ENCODE measurements at regions not wholly inside any gene's neighbourhood (a gene's known extent, or its start where the extent isn't known, plus 50 kb on each side); places are given as distances from the start of the nearest gene placed in this dataset.

DNA sequence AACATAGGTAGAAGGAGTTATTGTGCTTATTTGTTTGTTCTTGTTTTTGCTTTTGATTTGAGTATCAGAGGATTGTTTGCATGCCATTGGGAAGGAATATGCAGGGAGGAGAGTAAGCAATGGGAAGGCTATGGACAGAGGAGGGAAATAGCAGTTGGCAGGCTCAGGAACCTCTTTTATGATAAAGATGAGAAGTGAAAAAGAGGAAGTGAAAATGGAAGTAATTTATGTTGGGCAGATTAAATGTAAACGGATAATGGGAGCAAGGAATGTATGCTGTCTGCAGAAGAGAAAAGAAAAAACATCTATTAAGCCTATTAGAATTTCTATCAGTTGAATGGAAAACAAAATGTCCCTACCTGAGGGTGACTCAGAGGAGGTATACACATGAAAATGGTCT is 90.1 kb upstream of the NPSR1 start:
- no peaks in the 10 kb centered on the region for H3K27me3 ChIP-seq (ENCODE audit: insufficient read depth)
- H4K20me1 ChIP-seq (replicated peaks; ENCODE audit: insufficient read depth) = no peaks in the 10 kb centered on the region
- peaks cover 5% of the 10 kb centered on the region; the same call in 1 of the 2 replicates for H3K9me2 ChIP-seq (ENCODE audit: insufficient read depth)
- H3K4me1 Mint-ChIP-seq = peaks cover 10% of the 10 kb centered on the region
- TF ChIP-seq ZNF114 (CRISPR knock-in tag; IDR thresholded peaks at IDR 0.05) (no peak), ZNF331 (CRISPR knock-in tag; IDR thresholded peaks at IDR 0.05; ENCODE audit: low read depth) (no peak), STAT1 (IDR thresholded peaks at IDR 0.05; ENCODE audit: unreplicated experiment) (no peak), EZH2 (IDR thresholded peaks at IDR 0.05; ENCODE audit: low read depth, unreplicated experiment) (no peak), CREB1 (CRISPR knock-in tag; IDR thresholded peaks at IDR 0.05; ENCODE audit: low read depth) (no peak), EZH2phosphoT487 (IDR thresholded peaks at IDR 0.05; ENCODE audit: unreplicated experiment) (no peak), NANOG (IDR thresholded peaks at IDR 0.05; ENCODE audit: borderline replicate concordance) (no peak), JUNB (IDR thresholded peaks at IDR 0.05; ENCODE audit: unreplicated experiment) (no peak)
- TF ChIP-seq, protein P1, sequence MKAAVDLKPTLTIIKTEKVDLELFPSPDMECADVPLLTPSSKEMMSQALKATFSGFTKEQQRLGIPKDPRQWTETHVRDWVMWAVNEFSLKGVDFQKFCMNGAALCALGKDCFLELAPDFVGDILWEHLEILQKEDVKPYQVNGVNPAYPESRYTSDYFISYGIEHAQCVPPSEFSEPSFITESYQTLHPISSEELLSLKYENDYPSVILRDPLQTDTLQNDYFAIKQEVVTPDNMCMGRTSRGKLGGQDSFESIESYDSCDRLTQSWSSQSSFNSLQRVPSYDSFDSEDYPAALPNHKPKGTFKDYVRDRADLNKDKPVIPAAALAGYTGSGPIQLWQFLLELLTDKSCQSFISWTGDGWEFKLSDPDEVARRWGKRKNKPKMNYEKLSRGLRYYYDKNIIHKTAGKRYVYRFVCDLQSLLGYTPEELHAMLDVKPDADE (IDR thresholded peaks at IDR 0.05) = no peak
- TF ChIP-seq, protein P2, sequence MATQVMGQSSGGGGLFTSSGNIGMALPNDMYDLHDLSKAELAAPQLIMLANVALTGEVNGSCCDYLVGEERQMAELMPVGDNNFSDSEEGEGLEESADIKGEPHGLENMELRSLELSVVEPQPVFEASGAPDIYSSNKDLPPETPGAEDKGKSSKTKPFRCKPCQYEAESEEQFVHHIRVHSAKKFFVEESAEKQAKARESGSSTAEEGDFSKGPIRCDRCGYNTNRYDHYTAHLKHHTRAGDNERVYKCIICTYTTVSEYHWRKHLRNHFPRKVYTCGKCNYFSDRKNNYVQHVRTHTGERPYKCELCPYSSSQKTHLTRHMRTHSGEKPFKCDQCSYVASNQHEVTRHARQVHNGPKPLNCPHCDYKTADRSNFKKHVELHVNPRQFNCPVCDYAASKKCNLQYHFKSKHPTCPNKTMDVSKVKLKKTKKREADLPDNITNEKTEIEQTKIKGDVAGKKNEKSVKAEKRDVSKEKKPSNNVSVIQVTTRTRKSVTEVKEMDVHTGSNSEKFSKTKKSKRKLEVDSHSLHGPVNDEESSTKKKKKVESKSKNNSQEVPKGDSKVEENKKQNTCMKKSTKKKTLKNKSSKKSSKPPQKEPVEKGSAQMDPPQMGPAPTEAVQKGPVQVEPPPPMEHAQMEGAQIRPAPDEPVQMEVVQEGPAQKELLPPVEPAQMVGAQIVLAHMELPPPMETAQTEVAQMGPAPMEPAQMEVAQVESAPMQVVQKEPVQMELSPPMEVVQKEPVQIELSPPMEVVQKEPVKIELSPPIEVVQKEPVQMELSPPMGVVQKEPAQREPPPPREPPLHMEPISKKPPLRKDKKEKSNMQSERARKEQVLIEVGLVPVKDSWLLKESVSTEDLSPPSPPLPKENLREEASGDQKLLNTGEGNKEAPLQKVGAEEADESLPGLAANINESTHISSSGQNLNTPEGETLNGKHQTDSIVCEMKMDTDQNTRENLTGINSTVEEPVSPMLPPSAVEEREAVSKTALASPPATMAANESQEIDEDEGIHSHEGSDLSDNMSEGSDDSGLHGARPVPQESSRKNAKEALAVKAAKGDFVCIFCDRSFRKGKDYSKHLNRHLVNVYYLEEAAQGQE (IDR thresholded peaks at IDR 0.05; ENCODE audit: unreplicated experiment) = no peak
- ATAC-seq = no peak
- no peak overlapping the region for H3K4me3 Mint-ChIP-seq
- H3K27ac Mint-ChIP-seq = no peak overlapping the region
- H3K4me2 ChIP-seq = no peak overlapping the region
- H3F3A ChIP-seq (replicated peaks; ENCODE audit: low read depth) = no peaks in the 10 kb centered on the region
- no peak for DNase-seq (ENCODE audit: low spot score)
- H3K79me2 ChIP-seq (replicated peaks; ENCODE audit: insufficient read depth) = no peaks in the 10 kb centered on the region
- no peak overlapping the region for H2AFZ ChIP-seq
- no peaks in the 10 kb centered on the region for H3K9me3 Mint-ChIP-seq
- no peaks in the 10 kb centered on the region for H3K36me3 ChIP-seq (ENCODE audit: insufficient read depth)
- no peaks in the 10 kb centered on the region for H3K27me3 Mint-ChIP-seq (ENCODE audit: insufficient read depth, low read depth, poor library complexity)
- H3K4me1 ChIP-seq (ENCODE audit: insufficient read depth) = no peaks in the 10 kb centered on the region; the same call in 1 of the 2 replicates
- H3K27ac ChIP-seq (ENCODE audit: low read depth) = no peak overlapping the region
- no peaks in the 10 kb centered on the region for H3K36me3 Mint-ChIP-seq (ENCODE audit: low read depth)
- H3K4me3 ChIP-seq = no peak overlapping the region

DNA sequence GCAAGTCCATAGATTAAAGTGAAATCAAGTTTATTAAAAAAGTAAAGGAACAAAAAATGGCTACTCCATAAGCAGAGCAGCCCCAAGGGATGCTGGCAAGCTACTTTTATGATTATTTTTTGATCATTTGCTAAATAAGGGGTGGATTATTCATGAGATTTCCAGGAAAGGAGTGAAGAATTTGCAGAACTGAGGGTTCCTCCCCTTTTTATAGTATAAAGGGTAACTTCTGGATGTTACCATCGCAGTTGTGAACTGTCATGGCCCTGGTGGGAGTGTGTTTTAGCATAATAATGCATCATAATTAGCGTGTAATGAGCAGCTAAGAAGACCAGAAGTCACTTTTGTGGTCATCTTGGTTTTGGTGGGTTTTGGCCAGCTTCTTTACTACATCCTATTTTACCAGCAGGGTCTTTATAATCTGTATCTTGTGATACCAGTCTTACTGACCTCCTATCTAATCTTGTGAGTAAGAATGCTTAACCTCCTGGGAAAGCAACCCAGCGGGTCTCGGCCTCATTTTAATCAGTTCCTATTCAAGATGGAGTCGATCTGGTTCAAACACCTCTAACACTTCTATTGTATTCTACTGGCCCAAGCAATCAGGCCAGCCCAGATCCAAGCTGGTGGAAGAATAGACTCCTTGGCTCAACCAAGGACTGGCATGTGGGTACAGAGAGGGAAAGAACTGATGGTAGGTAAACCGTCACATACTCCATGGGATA is 87.9 kb upstream of the NPSR1 start:
- Histone ChIP-seq H3K27ac (ENCODE audit: low read depth) (no peak overlapping the region), H3K79me2 (replicated peaks; ENCODE audit: insufficient read depth) (no peaks in the 10 kb centered on the region), H3F3A (replicated peaks; ENCODE audit: low read depth) (no peaks in the 10 kb centered on the region), H3K27me3 (ENCODE audit: insufficient read depth) (no peaks in the 10 kb centered on the region), H3K4me3 (no peak overlapping the region), H4K20me1 (replicated peaks; ENCODE audit: insufficient read depth) (no peaks in the 10 kb centered on the region), H2AFZ (no peak overlapping the region), H3K9me2 (ENCODE audit: insufficient read depth) (peaks cover 5% of the 10 kb centered on the region; the same call in 1 of the 2 replicates), H3K36me3 (ENCODE audit: insufficient read depth) (no peaks in the 10 kb centered on the region), H3K4me1 (ENCODE audit: insufficient read depth) (no peaks in the 10 kb centered on the region; the same call in 1 of the 2 replicates), H3K4me2 (no peak overlapping the region)
- Mint-ChIP-seq H3K4me3 (no peak overlapping the region), H3K27me3 (ENCODE audit: insufficient read depth, low read depth, poor library complexity) (no peaks in the 10 kb centered on the region), H3K9me3 (peaks cover 14% of the 10 kb centered on the region), H3K36me3 (ENCODE audit: low read depth) (peaks cover 1% of the 10 kb centered on the region; the same call in 2 of the 3 replicates), H3K27ac (no peak overlapping the region), H3K4me1 (peaks cover 10% of the 10 kb centered on the region)
- DNase-seq (ENCODE audit: low spot score) (no peak), ATAC-seq (no peak)
- TF ChIP-seq, protein P3, sequence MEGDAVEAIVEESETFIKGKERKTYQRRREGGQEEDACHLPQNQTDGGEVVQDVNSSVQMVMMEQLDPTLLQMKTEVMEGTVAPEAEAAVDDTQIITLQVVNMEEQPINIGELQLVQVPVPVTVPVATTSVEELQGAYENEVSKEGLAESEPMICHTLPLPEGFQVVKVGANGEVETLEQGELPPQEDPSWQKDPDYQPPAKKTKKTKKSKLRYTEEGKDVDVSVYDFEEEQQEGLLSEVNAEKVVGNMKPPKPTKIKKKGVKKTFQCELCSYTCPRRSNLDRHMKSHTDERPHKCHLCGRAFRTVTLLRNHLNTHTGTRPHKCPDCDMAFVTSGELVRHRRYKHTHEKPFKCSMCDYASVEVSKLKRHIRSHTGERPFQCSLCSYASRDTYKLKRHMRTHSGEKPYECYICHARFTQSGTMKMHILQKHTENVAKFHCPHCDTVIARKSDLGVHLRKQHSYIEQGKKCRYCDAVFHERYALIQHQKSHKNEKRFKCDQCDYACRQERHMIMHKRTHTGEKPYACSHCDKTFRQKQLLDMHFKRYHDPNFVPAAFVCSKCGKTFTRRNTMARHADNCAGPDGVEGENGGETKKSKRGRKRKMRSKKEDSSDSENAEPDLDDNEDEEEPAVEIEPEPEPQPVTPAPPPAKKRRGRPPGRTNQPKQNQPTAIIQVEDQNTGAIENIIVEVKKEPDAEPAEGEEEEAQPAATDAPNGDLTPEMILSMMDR (conservative IDR thresholded peaks at IDR 0.05; ENCODE audit: low read depth in 2 of 2) = no peak
- TF ChIP-seq, protein P2 (IDR thresholded peaks at IDR 0.05; ENCODE audit: unreplicated experiment) = no peak
- TF ChIP-seq NANOG (IDR thresholded peaks at IDR 0.05; ENCODE audit: borderline replicate concordance) = no peak
- no peak for TF ChIP-seq ZNF114 (CRISPR knock-in tag; IDR thresholded peaks at IDR 0.05)
- no peak for TF ChIP-seq ZNF331 (CRISPR knock-in tag; IDR thresholded peaks at IDR 0.05; ENCODE audit: low read depth)
- no peak for TF ChIP-seq JUNB (IDR thresholded peaks at IDR 0.05; ENCODE audit: unreplicated experiment)
- no peak for TF ChIP-seq POLR2AphosphoS5 (IDR thresholded peaks at IDR 0.05; ENCODE audit: low read depth)
- TF ChIP-seq, protein P1 (IDR thresholded peaks at IDR 0.05) = no peak

Data from GM23338 (cell line).